ENCODE measurements at regions not wholly inside any gene's neighbourhood (a gene's known extent, or its start where the extent isn't known, plus 50 kb on each side); places are given as distances from the start of the nearest gene placed in this dataset.

DNA sequence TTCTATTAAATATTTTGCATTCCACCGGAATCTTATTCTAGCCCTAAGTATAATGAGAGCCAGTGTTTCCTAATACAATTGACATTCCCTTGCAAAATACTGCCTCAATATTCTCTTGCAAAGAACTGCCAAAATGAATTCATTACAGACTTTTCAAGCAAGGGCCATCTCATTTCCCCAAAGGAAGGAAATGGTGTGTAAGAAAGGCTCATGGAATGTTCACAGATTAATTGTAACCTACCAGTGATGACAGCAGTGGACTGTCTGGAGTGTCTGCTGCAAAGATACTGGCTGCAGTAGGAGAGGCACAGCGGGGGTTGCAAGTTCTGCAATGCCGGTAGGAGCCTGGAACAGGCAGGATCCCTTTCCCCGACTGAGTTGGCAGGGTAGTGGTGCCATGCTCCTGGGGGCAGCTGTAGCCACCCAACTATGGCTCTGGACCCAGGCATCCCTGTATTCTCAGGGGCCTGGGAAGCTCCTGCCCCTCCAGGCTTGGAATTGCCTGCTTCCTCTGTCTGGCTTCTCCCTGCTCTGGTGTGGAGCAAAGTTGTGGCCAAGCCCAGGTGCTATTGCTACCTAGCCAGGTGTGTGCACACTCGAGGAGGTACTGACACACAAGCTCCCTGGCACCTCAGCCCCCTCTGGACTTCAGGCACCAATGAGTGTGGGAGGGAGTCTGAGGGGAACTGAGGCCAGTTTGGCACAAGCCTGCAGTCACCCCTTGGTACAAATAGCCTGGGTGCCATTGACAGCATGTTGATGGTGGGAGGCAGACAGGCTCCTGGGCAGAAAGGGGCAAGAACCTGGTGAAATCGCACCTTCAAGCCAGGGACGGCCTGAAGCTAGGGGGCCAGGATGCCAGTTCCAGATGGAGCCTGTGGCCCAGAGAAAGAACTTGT is 1371.0 kb downstream of the KCNT2 start:
- no peaks in the 10 kb centered on the region for H3K36me3 ChIP-seq
- no peaks in the 10 kb centered on the region for H3K9me3 ChIP-seq
- H3K27ac ChIP-seq = no peak overlapping the region
- no peaks in the 10 kb centered on the region for H3K4me1 ChIP-seq
- DNase-seq (ENCODE audit: low spot score in 2 of 2) = no peak
- no peaks in the 10 kb centered on the region for H3K27me3 ChIP-seq
- H3K4me3 ChIP-seq = no peak overlapping the region
- WGBS = 77% methylated on average over 7 of the region's 7 CpGs
- TF ChIP-seq EP300 (IDR thresholded peaks at IDR 0.05) = no peak
- no peak for TF ChIP-seq POLR2A (IDR thresholded peaks at IDR 0.05)
- TF ChIP-seq CTCF (IDR thresholded peaks at IDR 0.05) = no peak
- TF ChIP-seq POLR2AphosphoS5 (IDR thresholded peaks at IDR 0.05) = no peak

- DNase-seq (ENCODE audit: low spot score in 2 of 2) = peak in 1 of 2 donors; percentile 46
- H3K27me3 ChIP-seq = no peaks in the 10 kb centered on the region
- no peaks in the 10 kb centered on the region for H3K4me1 ChIP-seq
- H3K4me3 ChIP-seq = no peak overlapping the region
- H3K9me3 ChIP-seq = peaks cover 4% of the 10 kb centered on the region
- no peak for TF ChIP-seq EP300 (IDR thresholded peaks at IDR 0.05)
- TF ChIP-seq POLR2A (IDR thresholded peaks at IDR 0.05) = no peak
- 94% methylated on average over 22 of the region's 22 CpGs for WGBS
- H3K27ac ChIP-seq = no peak overlapping the region
- H3K36me3 ChIP-seq = no peaks in the 10 kb centered on the region
Measured at GRCh38 chr1:195218428-195219212, 1389.6 kb downstream of the KCNT2 start.

DNA sequence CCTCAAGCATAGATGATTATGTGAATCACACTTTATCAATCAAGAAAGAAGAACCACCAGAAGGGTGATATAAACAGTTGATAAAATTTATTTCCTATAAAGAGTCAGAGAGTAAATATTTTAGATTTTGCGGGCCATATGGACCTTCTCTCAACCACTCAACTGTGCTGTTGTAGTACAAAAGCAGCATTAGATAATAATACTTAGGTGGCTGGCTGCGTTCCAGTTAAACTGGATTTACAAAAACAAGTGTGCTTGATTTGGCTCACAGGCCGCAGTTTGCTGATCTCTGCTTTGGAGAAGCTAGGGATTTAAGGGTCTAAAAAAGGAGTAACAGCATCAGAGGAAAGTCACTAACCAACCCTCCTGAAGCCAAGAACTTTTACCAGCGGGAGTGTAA is 1406.0 kb downstream of the KCNT2 start:
- Histone ChIP-seq H3K4me3 (no peak overlapping the region), H3K4me1 (no peaks in the 10 kb centered on the region), H3K27ac (no peak overlapping the region), H3K36me3 (no peaks in the 10 kb centered on the region), H3K27me3 (no peaks in the 10 kb centered on the region), H3K9me3 (no peaks in the 10 kb centered on the region)
- 87% methylated on average over 4 of the region's 4 CpGs for WGBS
- TF ChIP-seq POLR2A (IDR thresholded peaks at IDR 0.05) = no peak
- TF ChIP-seq EP300 (IDR thresholded peaks at IDR 0.05) = no peak
- no peak for TF ChIP-seq POLR2AphosphoS5 (IDR thresholded peaks at IDR 0.05)
- TF ChIP-seq CTCF (IDR thresholded peaks at IDR 0.05) = no peak
- no peak for DNase-seq (ENCODE audit: low spot score in 2 of 2)

DNA sequence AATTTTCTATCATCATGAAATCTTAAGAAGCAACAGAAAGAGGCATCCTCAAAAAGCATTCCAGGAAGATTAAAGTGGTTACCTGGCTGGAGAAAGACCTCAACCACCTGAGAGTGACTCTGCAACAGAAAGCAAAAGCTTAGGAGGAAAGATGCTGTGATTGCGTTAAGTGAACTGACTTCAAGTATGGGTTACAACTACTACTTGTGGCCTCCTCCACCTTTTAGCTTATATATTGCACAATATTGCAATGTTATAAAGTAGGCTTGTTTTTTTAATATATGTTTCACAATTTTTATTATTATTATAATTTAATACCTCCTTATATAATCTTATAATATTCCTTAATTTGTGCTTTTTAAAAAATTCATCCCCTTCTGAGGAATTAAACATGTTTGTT is 1407.5 kb downstream of the KCNT2 start:
- no peaks in the 10 kb centered on the region for H3K36me3 ChIP-seq
- H3K27me3 ChIP-seq = no peaks in the 10 kb centered on the region
- H3K9me3 ChIP-seq = no peaks in the 10 kb centered on the region
- DNase-seq (ENCODE audit: low spot score in 2 of 2) = no peak
- no peak overlapping the region for H3K4me3 ChIP-seq
- H3K27ac ChIP-seq = no peak overlapping the region
- WGBS = 98% methylated on average over 1 of the region's 1 CpG
- H3K4me1 ChIP-seq = no peaks in the 10 kb centered on the region
- TF ChIP-seq EP300 (IDR thresholded peaks at IDR 0.05) (no peak), CTCF (IDR thresholded peaks at IDR 0.05) (no peak), POLR2AphosphoS5 (IDR thresholded peaks at IDR 0.05) (no peak), POLR2A (IDR thresholded peaks at IDR 0.05) (no peak)

DNA sequence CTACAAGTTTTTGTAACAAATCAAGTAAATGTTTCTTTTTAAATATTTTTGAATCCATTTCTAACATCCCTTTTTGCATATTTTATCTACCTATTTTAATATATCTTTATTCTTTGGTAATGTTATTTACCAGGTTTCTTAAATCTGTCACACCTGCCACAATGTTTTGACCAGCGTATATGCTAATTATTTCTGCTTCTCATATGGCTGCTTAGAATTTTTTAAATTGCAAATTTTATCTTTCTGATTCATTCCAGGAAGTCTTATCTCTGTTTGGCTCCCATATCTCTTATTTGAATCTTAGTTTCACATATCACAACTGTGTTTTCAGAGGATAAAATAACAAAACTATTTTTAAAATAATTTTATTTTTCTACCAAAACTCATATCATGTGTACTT is 1411.1 kb downstream of the KCNT2 start:
- Histone ChIP-seq H3K4me1 (no peaks in the 10 kb centered on the region), H3K4me3 (no peak overlapping the region), H3K27ac (no peak overlapping the region), H3K9me3 (no peaks in the 10 kb centered on the region), H3K27me3 (no peaks in the 10 kb centered on the region), H3K36me3 (no peaks in the 10 kb centered on the region)
- 85% methylated on average over 1 of the region's 1 CpG for WGBS
- TF ChIP-seq CTCF (IDR thresholded peaks at IDR 0.05) (no peak), POLR2AphosphoS5 (IDR thresholded peaks at IDR 0.05) (no peak), EP300 (IDR thresholded peaks at IDR 0.05) (no peak), POLR2A (IDR thresholded peaks at IDR 0.05) (no peak)
- no peak for DNase-seq (ENCODE audit: low spot score in 2 of 2)
